IPS-18a (cell line): ENCODE measurements at regions not wholly inside any gene's neighbourhood (a gene's known extent, or its start where the extent isn't known, plus 50 kb on each side); places are given as distances from the start of the nearest gene placed in this dataset.

Experiments
- H3K27ac ChIP-seq: one replicate; pipeline ENCODE4 v1.5.1; 2013; ENCODE audit warnings: low read length
- H3K27me3 ChIP-seq: one replicate; pipeline ENCODE4 v1.6.1; 2013; ENCODE audit warnings: mild to moderate bottlenecking, low read length; ENCODE audit not compliant: control insufficient read depth, insufficient read depth
- H3K36me3 ChIP-seq: one replicate; pipeline ENCODE4 v1.6.1; 2013; ENCODE audit warnings: low read depth, low read length; ENCODE audit not compliant: control insufficient read depth
- H3K4me1 ChIP-seq: one replicate; pipeline ENCODE4 v1.6.1; 2013; ENCODE audit warnings: low read depth, low read length; ENCODE audit not compliant: control insufficient read depth
- H3K4me3 ChIP-seq: one replicate; pipeline ENCODE4 v1.5.1; 2013; ENCODE audit warnings: low read length
- H3K9ac ChIP-seq: one replicate; pipeline ENCODE4 v1.6.1; 2013; ENCODE audit warnings: mild to moderate bottlenecking, low read length, moderate library complexity
- H3K9me3 ChIP-seq: one replicate; pipeline ENCODE4 v1.6.1; 2013; ENCODE audit warnings: low read depth, low read length; ENCODE audit not compliant: control insufficient read depth

DNA sequence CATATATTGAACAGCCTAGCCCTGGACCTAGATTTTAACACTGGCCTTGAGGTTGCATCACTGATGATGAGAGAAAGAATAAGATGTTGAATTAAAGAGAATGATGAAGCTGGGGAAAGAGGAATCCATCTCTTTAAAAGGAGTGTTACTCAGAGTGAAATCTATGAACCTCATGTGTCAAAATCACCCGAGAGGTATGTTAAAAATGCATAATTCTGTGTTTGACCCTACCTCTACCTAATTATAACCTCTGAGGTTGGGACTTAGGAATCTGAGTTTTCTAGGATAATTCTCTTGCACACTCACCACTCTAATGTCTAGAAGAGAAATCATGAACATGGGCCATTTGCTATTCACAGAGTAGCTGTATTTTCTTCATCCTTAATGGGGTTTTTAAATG is 479.4 kb downstream of the ENC1 start:
- no peaks in the 10 kb centered on the region for H3K27me3 ChIP-seq
- no peak overlapping the region for H3K4me3 ChIP-seq
- no peaks in the 10 kb centered on the region for H3K9me3 ChIP-seq
- peaks cover 5% of the 10 kb centered on the region for H3K4me1 ChIP-seq
- no peak overlapping the region for H3K27ac ChIP-seq
- H3K36me3 ChIP-seq, result no peaks in the 10 kb centered on the region
- H3K9ac ChIP-seq, result no peak overlapping the region

DNA sequence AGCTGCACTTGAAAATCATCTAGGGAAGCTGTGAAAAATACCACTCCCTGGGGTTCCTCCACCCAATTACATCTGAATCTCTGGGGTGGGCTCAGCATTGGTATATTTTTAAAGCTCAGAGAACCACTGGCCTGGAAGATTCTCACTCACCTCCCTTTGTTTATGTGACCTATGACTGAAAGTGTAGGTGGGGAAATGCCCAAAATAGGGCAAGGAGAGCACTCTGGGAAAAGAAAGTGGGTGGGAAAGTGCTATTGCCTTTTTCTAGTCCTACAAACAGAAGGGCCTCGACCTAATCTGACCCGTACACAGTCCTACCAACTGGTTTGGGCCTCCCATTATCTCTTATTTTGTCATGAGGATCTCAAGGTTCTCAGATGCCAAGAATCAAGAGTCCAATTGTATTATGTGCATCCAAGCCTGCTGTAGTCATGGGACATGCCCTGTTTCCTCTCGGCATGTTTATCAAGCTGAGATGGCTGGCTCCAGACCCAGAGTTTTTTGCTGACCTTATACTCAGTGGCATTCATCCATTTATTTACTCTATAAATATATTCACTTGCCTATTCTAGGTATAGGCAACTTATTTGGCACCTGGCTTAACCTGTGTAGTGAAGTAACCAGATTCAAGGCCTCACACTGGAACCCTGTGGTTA is 483.7 kb downstream of the ENC1 start:
- Histone ChIP-seq H3K4me1 (peaks cover 5% of the 10 kb centered on the region), H3K9ac (no peak overlapping the region), H3K27me3 (no peaks in the 10 kb centered on the region), H3K36me3 (no peaks in the 10 kb centered on the region), H3K4me3 (no peak overlapping the region), H3K9me3 (no peaks in the 10 kb centered on the region), H3K27ac (no peak overlapping the region)

DNA sequence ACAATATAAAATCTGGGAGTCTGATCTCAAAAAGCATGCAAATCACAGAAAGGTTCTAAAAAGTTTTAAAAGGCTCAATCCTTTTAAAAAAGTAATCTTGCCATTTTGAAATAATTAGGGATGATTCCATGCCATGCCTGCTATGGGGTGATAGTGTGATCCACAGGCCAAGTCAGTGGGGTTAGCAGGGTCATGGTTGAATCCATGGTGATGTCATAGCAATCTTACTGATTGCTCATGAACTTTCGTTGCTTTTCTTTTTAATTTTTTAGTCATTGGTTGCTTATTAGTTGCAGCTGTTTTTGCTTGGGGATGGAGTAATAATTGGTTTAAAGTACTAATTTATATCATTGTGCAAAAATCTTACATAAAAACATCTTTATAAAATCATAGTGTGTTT is 485.0 kb downstream of the ENC1 start:
- no peak overlapping the region for H3K9ac ChIP-seq
- no peaks in the 10 kb centered on the region for H3K36me3 ChIP-seq
- H3K27ac ChIP-seq, result no peak overlapping the region

DNA sequence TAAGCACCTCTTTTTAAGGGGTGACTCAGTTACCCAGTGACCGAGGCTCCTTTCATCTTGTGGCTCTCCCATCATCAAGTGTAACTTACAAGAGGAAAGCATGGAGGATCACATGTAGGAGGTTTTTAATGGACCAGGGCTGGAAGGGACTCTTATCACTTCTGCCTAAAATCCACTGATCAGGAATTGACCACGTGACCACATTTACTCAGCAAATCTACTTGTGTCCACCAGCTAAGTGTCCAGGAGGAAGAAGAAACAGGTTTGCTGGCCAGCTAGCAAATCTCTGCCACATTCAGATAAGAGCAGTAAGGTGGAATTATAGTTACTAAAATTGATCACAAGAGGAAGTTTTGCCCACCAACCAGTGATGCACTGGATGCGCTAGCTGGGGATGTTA is 486.0 kb downstream of the ENC1 start:
- H3K36me3 ChIP-seq, result no peaks in the 10 kb centered on the region
- no peak overlapping the region for H3K9ac ChIP-seq

More for the DNA sequence above, 485.0 kb downstream of the ENC1 start:
- no peak overlapping the region for H3K4me3 ChIP-seq
- no peaks in the 10 kb centered on the region for H3K27me3 ChIP-seq
- H3K4me1 ChIP-seq, result peaks cover 5% of the 10 kb centered on the region
- no peaks in the 10 kb centered on the region for H3K9me3 ChIP-seq

DNA sequence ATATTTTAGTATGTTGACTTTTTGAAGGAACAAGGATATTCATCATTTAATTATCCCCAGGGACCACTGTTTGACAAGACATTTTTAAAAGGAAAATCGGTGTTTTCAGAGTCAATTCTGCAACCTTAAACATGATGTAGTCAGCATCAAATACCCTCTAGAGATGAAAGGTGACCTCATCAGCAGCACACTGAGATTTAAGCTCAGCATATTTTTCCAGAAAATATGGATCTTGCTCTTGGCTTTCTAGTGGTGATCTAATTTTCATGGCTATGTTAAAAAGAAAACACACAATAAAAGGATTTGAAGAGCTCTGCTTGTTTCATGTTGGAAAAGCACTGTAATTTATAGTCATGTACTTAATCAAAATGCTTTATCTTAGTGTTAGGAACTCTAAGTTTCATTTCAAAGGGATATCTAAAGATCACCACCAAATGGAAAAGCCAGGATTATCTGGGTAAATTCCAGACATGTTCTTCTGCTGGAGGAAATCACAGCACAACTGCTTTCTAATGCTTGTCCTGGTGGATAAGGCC is 487.2 kb downstream of the ENC1 start:
- H3K4me3 ChIP-seq, result no peak overlapping the region
- no peak overlapping the region for H3K27ac ChIP-seq
- no peaks in the 10 kb centered on the region for H3K9me3 ChIP-seq
- H3K27me3 ChIP-seq, result no peaks in the 10 kb centered on the region
- H3K36me3 ChIP-seq, result no peaks in the 10 kb centered on the region
- H3K9ac ChIP-seq, result no peak overlapping the region
- H3K4me1 ChIP-seq, result peaks cover 3% of the 10 kb centered on the region

More for the DNA sequence above, 486.0 kb downstream of the ENC1 start:
- no peak overlapping the region for H3K4me3 ChIP-seq
- peaks cover 5% of the 10 kb centered on the region for H3K4me1 ChIP-seq
- no peak overlapping the region for H3K27ac ChIP-seq
- H3K9me3 ChIP-seq, result no peaks in the 10 kb centered on the region
- H3K27me3 ChIP-seq, result no peaks in the 10 kb centered on the region

DNA sequence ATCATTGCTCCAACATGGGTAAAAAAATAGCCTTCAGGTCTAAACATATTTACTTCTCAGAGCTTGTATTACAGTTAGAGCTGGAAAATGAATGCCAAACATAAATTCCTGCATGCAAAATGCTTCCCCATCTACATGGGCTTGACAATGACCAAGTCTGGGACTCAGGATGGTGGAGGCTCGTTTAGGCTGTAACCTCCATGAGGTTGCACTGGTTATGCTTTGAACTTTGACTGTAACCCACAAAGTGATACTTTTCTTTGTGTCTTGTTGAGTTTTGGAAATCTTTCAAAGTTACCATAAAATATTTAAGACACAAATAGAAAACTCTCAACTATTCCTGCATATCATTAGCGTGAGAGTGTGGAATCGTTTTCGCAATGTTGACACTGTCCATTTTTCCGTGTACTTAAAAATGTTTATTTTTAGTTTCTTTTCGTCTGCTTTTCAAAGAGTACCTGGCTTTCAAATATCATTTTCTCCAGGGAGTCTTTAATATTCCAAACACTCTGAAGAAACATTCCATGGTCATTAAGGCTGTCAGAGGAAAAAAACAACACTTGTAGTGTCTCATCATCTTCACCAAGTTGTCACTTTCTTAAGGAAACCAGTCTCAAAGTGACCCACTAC is 487.8 kb downstream of the ENC1 start:
- no peak overlapping the region for H3K9ac ChIP-seq
- no peak overlapping the region for H3K4me3 ChIP-seq
- no peaks in the 10 kb centered on the region for H3K4me1 ChIP-seq
- H3K27me3 ChIP-seq, result no peaks in the 10 kb centered on the region
- H3K36me3 ChIP-seq, result no peaks in the 10 kb centered on the region
- no peaks in the 10 kb centered on the region for H3K9me3 ChIP-seq
- H3K27ac ChIP-seq, result no peak overlapping the region

DNA sequence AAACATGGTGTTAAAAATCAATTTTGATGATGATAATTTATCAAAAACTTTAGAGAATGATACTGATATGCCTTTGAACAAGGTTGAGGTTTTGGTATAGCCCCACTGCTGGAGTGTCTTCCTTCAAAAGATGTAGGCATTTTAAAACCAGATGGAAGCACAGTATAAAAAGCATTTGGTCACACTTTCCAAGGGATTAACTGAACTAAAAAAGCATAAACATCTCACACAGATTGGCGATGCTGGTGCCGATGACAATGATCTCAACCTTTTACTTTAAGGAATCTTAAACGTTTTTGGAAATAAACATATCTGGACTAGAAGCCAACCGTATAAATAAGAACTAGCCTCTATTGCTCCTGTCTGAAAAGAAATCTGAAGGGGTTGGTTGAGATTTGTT is 488.4 kb downstream of the ENC1 start:
- Histone ChIP-seq H3K9ac (no peak overlapping the region), H3K27ac (no peak overlapping the region), H3K9me3 (no peaks in the 10 kb centered on the region), H3K27me3 (no peaks in the 10 kb centered on the region), H3K36me3 (no peaks in the 10 kb centered on the region), H3K4me3 (no peak overlapping the region), H3K4me1 (no peaks in the 10 kb centered on the region)

DNA sequence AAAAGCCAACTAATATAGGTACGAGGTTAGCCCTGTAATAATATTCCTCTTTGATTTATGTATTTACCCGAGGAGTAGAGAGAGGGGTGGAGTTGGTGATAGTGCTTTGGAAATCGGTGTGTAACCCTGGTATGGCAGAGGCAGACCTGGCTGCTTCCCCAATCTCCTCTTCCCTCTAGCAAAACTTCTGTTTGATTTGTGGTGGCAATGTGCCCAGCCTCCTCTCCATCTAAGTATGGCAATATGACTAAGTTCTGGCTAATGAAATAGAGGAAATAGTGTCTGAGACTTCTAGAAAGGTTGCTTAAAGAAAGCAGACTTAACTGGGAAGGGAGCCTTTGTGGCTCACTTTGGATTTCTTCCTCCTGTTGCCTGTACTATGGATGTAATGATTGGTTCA is 491.1 kb downstream of the ENC1 start:
- no peaks in the 10 kb centered on the region for H3K36me3 ChIP-seq
- H3K9ac ChIP-seq, result no peak overlapping the region
- no peak overlapping the region for H3K4me3 ChIP-seq
- no peak overlapping the region for H3K27ac ChIP-seq
- no peaks in the 10 kb centered on the region for H3K9me3 ChIP-seq
- no peaks in the 10 kb centered on the region for H3K27me3 ChIP-seq
- H3K4me1 ChIP-seq, result no peaks in the 10 kb centered on the region

DNA sequence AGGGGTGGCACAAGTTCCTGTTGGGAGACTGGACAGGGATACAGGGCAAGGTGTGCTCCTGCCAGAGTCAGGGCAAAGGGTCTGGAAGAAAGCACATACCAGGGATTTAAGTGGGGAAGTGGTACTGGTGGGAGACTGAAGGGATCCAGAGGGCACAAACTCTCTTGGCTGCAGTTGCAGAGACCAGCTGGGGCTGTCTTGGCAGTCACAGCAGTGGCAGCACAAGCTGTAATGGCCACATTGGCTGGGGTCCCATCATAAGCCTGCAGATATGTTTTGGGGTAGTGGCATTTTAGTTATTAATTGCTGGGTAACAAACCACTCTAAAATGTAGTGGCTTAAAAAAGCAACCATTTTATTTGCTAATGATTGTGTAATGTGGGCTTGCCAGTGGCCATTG is 492.2 kb downstream of the ENC1 start:
- no peaks in the 10 kb centered on the region for H3K9me3 ChIP-seq
- no peak overlapping the region for H3K4me3 ChIP-seq
- no peak overlapping the region for H3K27ac ChIP-seq
- H3K27me3 ChIP-seq, result no peaks in the 10 kb centered on the region
- no peaks in the 10 kb centered on the region for H3K4me1 ChIP-seq
- H3K36me3 ChIP-seq, result no peaks in the 10 kb centered on the region
- no peak overlapping the region for H3K9ac ChIP-seq

DNA sequence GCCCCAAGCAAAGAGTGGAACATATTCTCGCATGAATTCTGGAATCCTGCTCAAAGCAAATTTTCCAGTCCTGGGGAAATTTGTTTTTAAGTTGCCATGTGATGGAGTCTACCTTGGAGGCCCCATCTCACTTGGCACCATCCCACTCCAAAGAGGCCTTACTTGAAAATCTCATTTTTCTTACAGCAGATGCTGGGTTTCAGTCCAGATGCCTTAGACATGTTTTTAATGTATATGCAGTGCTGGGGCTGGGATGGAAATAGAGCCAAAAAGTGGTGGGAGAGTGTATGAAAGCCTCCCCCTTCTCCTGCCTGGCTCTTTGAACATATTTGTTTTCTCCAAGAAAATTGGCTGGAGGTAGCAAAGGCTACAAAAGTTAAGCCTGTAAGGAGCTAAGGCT is 493.7 kb downstream of the ENC1 start:
- H3K9ac ChIP-seq, result no peak overlapping the region
- H3K4me1 ChIP-seq, result no peaks in the 10 kb centered on the region
- H3K27me3 ChIP-seq, result no peaks in the 10 kb centered on the region
- no peaks in the 10 kb centered on the region for H3K36me3 ChIP-seq
- H3K4me3 ChIP-seq, result no peak overlapping the region
- no peak overlapping the region for H3K27ac ChIP-seq
- no peaks in the 10 kb centered on the region for H3K9me3 ChIP-seq

DNA sequence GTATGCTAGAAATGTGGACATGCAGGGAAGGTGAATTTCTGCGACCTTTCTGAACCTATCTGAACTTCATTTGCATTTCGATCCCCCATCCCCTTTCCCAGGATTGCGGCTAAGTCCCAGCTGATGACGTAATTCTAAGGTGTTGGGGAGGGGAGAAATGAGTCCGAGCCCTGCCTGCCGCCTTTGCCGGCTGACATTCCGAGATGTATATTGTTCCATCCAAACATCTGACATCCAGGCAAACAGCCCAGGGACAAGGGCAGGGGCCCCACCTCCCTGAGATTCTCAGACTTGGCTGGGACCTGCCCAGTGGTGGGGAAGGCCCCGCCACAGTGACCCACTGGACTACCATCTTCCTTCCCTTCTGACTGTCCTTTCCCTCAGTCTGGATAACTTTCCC is 494.6 kb downstream of the ENC1 start:
- Histone ChIP-seq H3K9me3 (no peaks in the 10 kb centered on the region), H3K36me3 (no peaks in the 10 kb centered on the region), H3K27me3 (no peaks in the 10 kb centered on the region), H3K9ac (no peak overlapping the region), H3K4me1 (no peaks in the 10 kb centered on the region), H3K27ac (no peak overlapping the region), H3K4me3 (no peak overlapping the region)

DNA sequence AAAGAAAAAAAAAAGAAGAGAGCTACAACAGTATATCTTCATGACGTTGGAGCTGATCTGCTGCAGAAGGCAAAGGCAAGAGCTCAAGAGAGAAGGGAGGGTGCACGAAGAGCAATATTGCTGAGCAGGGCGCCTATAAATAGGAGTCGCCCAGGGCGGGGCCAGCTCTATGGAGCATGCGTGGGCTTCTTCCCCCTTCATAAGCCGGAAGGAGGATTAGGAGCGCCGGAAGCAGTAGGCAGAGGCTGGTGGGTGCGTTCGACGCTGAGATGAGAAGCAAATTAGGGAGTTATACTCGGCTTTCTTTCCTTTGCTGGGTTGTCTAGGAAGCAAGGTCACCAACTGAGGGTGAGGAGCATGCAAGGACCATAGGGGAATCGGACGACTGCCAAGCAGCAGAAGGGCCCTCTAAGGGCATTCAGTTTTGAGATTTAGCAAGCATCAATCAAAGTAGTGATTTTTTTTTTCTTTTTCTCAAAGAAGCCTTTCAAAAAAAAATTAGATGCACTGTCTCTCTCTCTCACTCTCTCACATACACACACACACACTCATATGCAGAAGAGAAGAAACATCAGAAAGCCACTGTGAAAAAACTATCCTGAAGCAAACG is 496.7 kb downstream of the ENC1 start:
- no peak overlapping the region for H3K27ac ChIP-seq
- no peaks in the 10 kb centered on the region for H3K36me3 ChIP-seq
- H3K4me1 ChIP-seq, result no peaks in the 10 kb centered on the region
- H3K9me3 ChIP-seq, result no peaks in the 10 kb centered on the region
- H3K4me3 ChIP-seq, result no peak overlapping the region
- H3K27me3 ChIP-seq, result no peaks in the 10 kb centered on the region
- no peak overlapping the region for H3K9ac ChIP-seq
